Epithelial cell of prostate (primary cell): ENCODE measurements at regions not wholly inside any gene's neighbourhood (a gene's known extent, or its start where the extent isn't known, plus 50 kb on each side); places are given as distances from the start of the nearest gene placed in this dataset.

Experiments used
- DNase-seq: peaks from one replicate; pipeline ENCODE4 v3.0.0-alpha.2; 2011; ENCODE audit warnings: low read depth, low spot score
- H3K27ac ChIP-seq: fragments of 450-650 bp; 2 replicates; pipeline ENCODE4 v1.5.1; 2017; ENCODE audit warnings: mild to moderate bottlenecking

- H3K27ac ChIP-seq: no peak overlapping the region
- DNase-seq: no peak
Measured at GRCh38 chr12:97169889-97170567, 263.0 kb downstream of the NEDD1 start.

- no peak overlapping the region for H3K27ac ChIP-seq
- DNase-seq: no peak
Measured at GRCh38 chr12:97173688-97174410, 266.8 kb downstream of the NEDD1 start.

- DNase-seq: no peak
- H3K27ac ChIP-seq: no peak overlapping the region
Measured at GRCh38 chr12:97177481-97177880, 270.4 kb downstream of the NEDD1 start.

- no peak for DNase-seq
Measured at GRCh38 chr12:97181571-97182265, 274.7 kb downstream of the NEDD1 start.

GRCh38 chr12:97182769-97183168, 275.7 kb downstream of the NEDD1 start:
- H3K27ac ChIP-seq: no peak overlapping the region
- DNase-seq: no peak

More at GRCh38 chr12:97181571-97182265, 274.7 kb downstream of the NEDD1 start:
- no peak overlapping the region for H3K27ac ChIP-seq

- no peak overlapping the region for H3K27ac ChIP-seq
- no peak for DNase-seq
Measured at GRCh38 chr12:97184127-97184773, 277.2 kb downstream of the NEDD1 start.

- DNase-seq: no peak
- no peak overlapping the region for H3K27ac ChIP-seq
Measured at GRCh38 chr12:97185567-97185966, 277.0 kb upstream of the RMST start.

GRCh38 chr12:97194546-97194945, 268.1 kb upstream of the RMST start:
- no peak overlapping the region for H3K27ac ChIP-seq
- DNase-seq: no peak

- no peak overlapping the region for H3K27ac ChIP-seq
- no peak for DNase-seq
Measured at GRCh38 chr12:97200181-97200580, 262.4 kb upstream of the RMST start.

- H3K27ac ChIP-seq: no peak overlapping the region
- no peak for DNase-seq
Measured at GRCh38 chr12:97203408-97203807, 259.2 kb upstream of the RMST start.

- no peak for DNase-seq
- H3K27ac ChIP-seq: no peak overlapping the region
Measured at GRCh38 chr12:97209997-97210396, 252.6 kb upstream of the RMST start.

GRCh38 chr12:97211416-97211930, 251.1 kb upstream of the RMST start:
- no peak for DNase-seq
- H3K27ac ChIP-seq: no peak overlapping the region

GRCh38 chr12:97216848-97217247, 245.8 kb upstream of the RMST start:
- DNase-seq: no peak
- H3K27ac ChIP-seq: no peak overlapping the region

- H3K27ac ChIP-seq: no peak overlapping the region
- DNase-seq: no peak
Measured at GRCh38 chr12:97222391-97222790, 240.2 kb upstream of the RMST start.

- no peak overlapping the region for H3K27ac ChIP-seq
- DNase-seq: no peak
Measured at GRCh38 chr12:97223419-97223818, 239.2 kb upstream of the RMST start.

GRCh38 chr12:97229004-97229403, 233.6 kb upstream of the RMST start:
- no peak for DNase-seq
- no peak overlapping the region for H3K27ac ChIP-seq

GRCh38 chr12:97235102-97235501, 227.5 kb upstream of the RMST start:
- H3K27ac ChIP-seq: no peak overlapping the region
- no peak for DNase-seq

- no peak overlapping the region for H3K27ac ChIP-seq
- DNase-seq: no peak
Measured at GRCh38 chr12:97246368-97246767, 216.2 kb upstream of the RMST start.

GRCh38 chr12:97250483-97250882, 212.1 kb upstream of the RMST start:
- no peak for DNase-seq

GRCh38 chr12:97257726-97258125, 204.9 kb upstream of the RMST start:
- DNase-seq: no peak
- H3K27ac ChIP-seq: no peak overlapping the region

More at GRCh38 chr12:97250483-97250882, 212.1 kb upstream of the RMST start:
- no peak overlapping the region for H3K27ac ChIP-seq

GRCh38 chr12:97259098-97259497, 203.5 kb upstream of the RMST start:
- DNase-seq: no peak
- no peak overlapping the region for H3K27ac ChIP-seq
